DMS53 (cell line): ENCODE measurements at regions not wholly inside any gene's neighbourhood (a gene's known extent, or its start where the extent isn't known, plus 50 kb on each side); places are given as distances from the start of the nearest gene placed in this dataset.

Experiments used
- DNase-seq: peaks from one replicate; lab custom pipeline; 2025; lab: John Stamatoyannopoulos, UW

DNA sequence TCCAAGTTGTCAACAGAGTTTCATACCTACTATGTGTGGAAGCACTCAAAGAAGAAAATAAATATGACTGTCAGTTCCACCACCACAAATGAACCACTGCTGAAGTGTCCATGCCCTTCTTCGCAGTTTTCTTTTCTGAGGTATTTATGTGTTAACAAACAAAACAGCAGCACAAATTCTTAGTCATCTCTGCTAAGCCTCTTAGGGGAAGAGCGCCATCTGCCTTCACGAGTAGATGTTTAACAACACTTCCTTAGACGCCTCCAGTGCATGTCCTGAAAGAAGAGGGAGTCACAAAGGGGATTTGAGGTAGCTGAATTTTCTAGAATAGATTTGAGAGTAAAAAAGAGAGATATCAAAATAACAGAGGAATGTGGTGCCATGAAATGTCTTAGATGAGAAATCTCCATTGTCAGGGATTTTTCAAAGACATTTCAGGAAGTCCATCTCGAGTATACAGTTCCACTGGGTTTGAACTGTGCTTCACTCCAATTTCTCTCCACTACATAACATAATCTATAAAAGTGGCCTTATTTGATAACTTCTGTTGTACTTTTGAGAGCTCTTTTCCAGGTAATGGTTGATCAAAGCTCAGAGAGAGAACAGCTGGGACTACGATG is 775.3 kb upstream of the POM121L12 start:
- DNase-seq, result peak; percentile 79

DNA sequence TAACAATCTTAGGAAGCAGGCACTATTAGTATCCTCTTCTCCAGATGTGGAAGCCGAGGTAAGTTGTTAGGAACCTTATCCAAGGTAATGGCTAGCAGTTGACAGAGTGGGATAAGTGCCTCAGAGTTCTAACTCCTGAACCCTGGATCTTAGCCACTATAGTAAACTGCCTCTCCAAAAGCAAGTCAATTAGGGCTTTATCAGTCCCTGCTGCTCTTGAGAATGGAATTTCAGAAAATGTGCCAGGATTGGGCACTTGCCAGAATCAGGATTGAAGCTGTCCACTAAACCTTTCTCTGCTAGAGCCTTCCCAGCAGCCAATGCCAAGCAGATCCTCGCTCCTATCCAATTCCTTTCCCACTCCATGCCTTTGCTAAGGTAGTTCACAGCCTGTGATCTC is 777.5 kb upstream of the POM121L12 start:
- DNase-seq, result no peak

DNA sequence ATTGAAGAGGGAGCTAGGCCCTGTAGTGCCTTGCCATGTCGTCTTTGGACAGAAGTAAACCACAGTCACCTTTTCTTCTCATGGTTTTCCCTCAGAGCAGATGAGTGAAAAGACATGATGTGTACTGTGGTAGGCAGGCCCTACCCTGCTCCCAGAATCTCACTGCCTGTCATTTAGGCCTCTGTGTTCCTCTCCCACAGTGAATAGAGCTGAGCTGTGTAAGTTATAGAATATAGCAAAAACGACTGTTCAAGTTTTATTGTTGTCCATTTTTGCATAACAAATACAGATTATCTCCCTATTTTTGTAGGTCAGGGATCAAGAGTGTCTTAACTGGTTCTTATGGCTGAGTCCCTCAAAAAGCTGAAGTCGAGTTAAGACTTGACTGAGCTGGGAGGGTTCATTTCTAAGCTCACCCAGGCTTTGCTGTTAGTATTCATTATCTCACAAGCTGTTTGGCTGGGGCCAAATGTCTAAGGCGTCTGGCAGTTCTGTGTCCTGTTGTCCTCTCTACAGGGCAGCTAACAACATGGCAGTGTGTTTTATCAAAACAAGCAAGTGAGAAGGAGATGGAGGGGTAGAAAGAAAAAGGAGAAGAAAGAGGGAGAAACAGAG is 780.9 kb upstream of the POM121L12 start:
- no peak for DNase-seq

GRCh38 chr7:52253953-52254352 is 781.5 kb upstream of the POM121L12 start:
- no peak for DNase-seq

DNA sequence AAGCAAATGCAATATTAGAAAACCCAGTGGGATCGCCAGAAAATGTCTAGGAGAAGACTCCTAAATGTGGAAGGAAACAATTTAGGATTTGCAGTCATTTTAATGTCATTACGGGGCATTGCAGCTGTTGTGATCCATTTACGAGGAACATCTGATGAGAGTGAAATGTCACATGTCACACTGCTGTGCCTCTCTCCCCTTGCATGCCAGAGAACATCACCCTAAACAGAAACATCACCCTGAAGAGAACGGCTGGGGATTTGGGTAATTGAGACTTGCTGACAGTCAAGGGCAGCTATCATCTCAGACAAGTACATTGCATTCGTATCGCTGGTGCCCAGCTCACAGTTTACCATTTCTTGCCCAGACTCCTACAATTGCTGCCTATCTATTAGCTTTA is 785.7 kb upstream of the POM121L12 start:
- DNase-seq, result no peak

- DNase-seq, result no peak
Measured at GRCh38 chr7:52247518-52247917, 787.9 kb upstream of the POM121L12 start.

- no peak for DNase-seq
Measured at GRCh38 chr7:52243685-52244084, 791.7 kb upstream of the POM121L12 start.

- no peak for DNase-seq
Measured at GRCh38 chr7:52233248-52233647, 802.2 kb upstream of the POM121L12 start.

DNA sequence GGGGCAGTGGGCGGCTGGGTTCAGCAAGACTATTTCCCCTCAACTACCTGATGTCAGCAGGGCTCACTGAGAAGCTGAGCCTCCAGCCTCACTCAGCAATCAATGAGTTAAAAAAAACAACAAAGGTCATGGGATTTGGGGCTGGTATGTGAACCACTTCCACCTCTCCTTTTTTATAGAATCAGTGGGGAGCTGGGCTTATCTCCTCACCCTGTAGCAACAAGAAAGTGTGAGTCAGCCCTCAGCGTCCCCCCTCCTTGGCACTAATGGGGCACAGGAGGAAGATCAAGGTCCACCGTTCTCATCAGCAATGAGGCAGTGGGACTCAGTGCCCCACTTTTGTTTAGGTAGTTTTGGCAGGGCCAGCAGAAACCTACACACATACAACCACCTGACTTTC is 823.5 kb upstream of the POM121L12 start:
- no peak for DNase-seq

DNA sequence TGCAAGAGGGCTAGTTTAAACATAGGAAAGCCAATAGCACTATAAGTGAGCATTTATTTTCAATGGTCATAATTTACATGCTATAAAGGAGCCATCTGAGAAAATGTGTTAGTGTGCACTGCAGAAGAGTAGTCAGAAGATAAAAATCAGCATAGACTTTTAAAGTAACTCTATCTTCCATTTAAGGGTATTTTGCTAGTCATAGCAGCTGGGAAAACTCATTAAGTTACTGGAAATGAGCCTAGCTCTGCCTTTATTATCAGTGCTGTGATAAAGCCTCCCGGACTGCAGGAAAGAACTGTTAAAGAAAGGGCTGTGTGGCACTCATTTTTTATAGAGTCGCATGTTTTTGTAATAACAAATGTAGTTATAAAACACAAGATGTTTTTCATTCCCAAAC is 825.8 kb upstream of the POM121L12 start:
- DNase-seq, result no peak

- no peak for DNase-seq
Measured at GRCh38 chr7:52197221-52197620, 838.2 kb upstream of the POM121L12 start.

DNA sequence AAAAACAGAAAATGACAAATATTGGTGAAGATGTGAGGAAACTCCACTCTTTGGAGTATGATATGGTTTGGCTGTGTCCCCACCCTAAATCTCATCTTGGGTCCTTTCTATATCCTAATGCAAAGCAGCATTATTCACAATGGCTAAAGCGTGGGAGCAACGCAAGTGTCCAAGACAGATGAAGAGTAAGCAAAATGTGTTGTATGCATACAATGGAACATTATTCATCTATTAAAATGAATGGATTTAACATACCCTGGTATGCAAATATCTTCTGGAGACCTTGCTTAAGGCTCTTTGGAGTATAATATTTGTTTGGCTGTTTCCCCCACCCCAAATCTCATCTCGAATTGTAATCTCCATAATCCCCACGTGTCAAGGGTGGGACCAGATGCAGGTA is 839.8 kb upstream of the POM121L12 start:
- no peak for DNase-seq

GRCh38 chr7:52189153-52189778 is 846.2 kb upstream of the POM121L12 start:
- DNase-seq, result no peak

GRCh38 chr7:52184006-52184703 is 851.3 kb upstream of the POM121L12 start:
- DNase-seq, result no peak

DNA sequence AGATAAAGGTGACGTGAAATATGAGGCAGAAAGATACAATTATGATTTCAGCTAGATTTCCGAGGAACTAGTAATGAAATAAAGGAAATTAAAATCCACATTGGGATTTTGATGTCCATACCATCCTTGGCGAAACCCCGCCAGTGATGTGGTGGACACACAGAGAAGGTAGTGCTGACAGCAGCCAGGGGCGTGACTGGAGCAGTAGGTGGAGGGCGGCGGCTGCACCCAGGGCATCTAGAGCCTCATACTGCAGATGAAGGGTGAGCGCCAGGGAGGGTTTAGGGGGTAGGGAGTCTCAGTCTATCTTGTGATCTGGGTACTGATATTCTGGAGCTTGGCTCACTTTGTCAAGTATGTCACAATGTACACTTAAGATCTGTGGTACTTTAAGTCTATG is 855.5 kb upstream of the POM121L12 start:
- no peak for DNase-seq

DNA sequence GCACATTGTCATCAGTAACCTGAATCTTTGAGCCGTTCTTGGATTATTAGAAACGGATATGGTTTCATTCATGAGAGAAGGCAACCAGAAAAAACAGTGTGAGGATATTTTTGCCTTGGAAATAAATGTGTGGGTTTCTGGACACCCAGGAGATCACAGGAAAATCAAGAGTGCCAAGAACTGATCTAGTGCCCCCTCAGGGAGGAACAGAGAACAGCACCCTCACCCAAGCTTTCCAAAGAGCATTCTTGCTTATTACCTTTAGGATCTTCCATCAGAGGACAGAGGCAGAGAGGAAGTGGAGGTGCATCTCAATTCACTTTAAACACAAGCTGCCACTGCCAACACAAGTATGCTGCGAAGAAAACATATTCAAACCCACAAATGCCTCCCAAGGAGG is 851.5 kb upstream of the COBL start:
- peak; percentile 56 for DNase-seq

GRCh38 chr7:52163311-52163710 is 846.7 kb upstream of the COBL start:
- DNase-seq, result no peak

DNA sequence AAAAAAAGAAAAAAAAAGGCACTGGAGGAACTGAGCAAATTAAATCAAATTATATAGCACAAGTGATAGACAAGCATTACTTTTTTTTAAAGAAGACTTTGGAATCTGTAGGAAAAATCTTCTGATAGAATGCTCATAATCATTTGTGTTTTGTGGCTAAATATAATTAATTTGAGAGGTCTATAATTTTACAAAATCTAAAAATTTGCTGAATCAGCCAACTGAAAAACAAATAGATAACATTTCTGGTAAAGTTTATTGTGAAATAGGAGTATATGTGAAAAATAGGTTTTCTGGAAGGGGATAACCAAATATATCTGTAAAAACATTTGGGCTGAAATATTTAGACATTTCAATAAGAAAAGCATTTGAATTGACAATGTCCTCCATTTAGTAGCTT is 844.9 kb upstream of the COBL start:
- no peak for DNase-seq

GRCh38 chr7:52159421-52159820 is 842.8 kb upstream of the COBL start:
- peak; percentile 9 for DNase-seq

- DNase-seq, result peak; percentile 48
Measured at GRCh38 chr7:52154382-52154781, 837.8 kb upstream of the COBL start.

DNA sequence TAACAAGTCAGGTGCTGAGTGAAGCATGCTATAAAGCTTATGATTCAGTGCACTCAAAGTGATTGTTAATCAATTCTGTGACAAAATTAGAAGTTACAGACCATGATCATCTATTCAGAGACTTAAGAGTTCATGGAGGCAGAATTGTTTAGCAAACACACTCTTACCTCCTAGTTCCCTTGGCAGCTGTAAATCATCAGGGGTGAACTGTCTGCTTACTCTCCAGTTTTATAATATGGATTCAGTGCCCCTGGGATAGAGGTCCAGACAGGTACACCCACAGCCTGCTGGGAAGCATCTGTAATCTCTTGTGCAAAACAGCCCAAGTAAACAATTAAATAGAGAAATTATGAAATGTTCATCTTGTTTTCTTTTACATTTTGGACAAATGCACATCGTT is 835.0 kb upstream of the COBL start:
- no peak for DNase-seq

GRCh38 chr7:52150952-52151351 is 834.3 kb upstream of the COBL start:
- DNase-seq, result no peak
